ENCODE measurements at regions not wholly inside any gene's neighbourhood (a gene's known extent, or its start where the extent isn't known, plus 50 kb on each side); places are given as distances from the start of the nearest gene placed in this dataset.

DNA sequence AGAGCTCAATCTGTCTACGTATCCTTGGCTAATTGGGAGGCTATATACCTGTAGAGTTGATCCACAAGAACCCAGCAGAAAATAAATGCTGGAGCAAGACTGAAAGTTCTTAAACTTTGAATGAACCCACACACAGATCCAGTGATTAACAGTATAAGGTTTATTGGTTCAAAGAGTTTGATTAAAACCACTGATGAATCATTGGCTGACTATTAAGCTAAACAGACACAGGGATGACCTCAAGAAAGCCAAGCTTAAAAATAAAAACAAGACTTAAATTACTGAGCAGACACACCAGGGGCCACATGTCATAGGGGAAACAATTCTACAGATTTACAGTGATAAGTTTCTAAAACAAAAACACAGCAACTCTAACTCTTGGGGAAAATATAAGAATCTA, 163.6 kb downstream of the SPATA31D1 start:
- H3K27me3 ChIP-seq (ENCODE audit: insufficient read depth, insufficient read length): no peaks in the 10 kb centered on the region
- DNase-seq (ENCODE audit: low read depth, low spot score): no peak
- no peaks in the 10 kb centered on the region for H3K4me1 ChIP-seq (ENCODE audit: insufficient read depth, insufficient read length)
- H3K9ac ChIP-seq (ENCODE audit: insufficient read length, low read depth): no peak overlapping the region
- H3K9me3 ChIP-seq (ENCODE audit: insufficient read depth, low read length): no peaks in the 10 kb centered on the region
- H3K36me3 ChIP-seq (ENCODE audit: insufficient read depth, insufficient read length, low read length): no peaks in the 10 kb centered on the region
- TF ChIP-seq ZNF274 (IDR thresholded peaks at IDR 0.05; ENCODE audit: low read depth, low read length) (no peak), SUZ12 (IDR thresholded peaks at IDR 0.05; ENCODE audit: extremely low read depth, insufficient read depth, insufficient read length) (no peak), YY1 (IDR thresholded peaks at IDR 0.05; ENCODE audit: insufficient read depth, insufficient read length) (no peak)
- H3K4me3 ChIP-seq (ENCODE audit: insufficient read length, low read depth): no peak overlapping the region

DNA sequence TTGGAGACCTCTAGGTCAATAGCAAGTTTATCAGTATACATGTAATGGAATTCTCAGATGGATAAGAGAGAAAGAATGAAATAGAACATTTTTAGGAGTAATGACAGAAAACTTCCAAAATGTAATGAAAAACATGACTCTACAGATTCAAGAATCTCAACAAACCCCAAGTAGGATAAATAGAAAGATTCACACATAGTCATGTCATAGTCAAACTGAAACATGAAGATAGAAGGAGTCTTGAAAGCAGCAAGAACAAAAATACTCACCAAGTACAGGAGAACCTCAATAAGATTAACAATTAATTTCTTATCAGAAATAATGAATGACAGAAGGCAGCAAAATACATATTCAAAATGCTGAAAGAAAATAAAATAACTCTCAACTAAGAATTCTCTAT, 164.5 kb downstream of the SPATA31D1 start:
- H3K36me3 ChIP-seq (ENCODE audit: insufficient read depth, insufficient read length, low read length): no peaks in the 10 kb centered on the region
- H3K4me3 ChIP-seq (ENCODE audit: insufficient read length, low read depth): no peak overlapping the region
- no peak overlapping the region for H3K9ac ChIP-seq (ENCODE audit: insufficient read length, low read depth)
- TF ChIP-seq ZNF274 (IDR thresholded peaks at IDR 0.05; ENCODE audit: low read depth, low read length) (no peak), YY1 (IDR thresholded peaks at IDR 0.05; ENCODE audit: insufficient read depth, insufficient read length) (no peak), SUZ12 (IDR thresholded peaks at IDR 0.05; ENCODE audit: extremely low read depth, insufficient read depth, insufficient read length) (no peak)
- H3K9me3 ChIP-seq (ENCODE audit: insufficient read depth, low read length): no peaks in the 10 kb centered on the region
- no peaks in the 10 kb centered on the region for H3K4me1 ChIP-seq (ENCODE audit: insufficient read depth, insufficient read length)
- no peak for DNase-seq (ENCODE audit: low read depth, low spot score)
- no peaks in the 10 kb centered on the region for H3K27me3 ChIP-seq (ENCODE audit: insufficient read depth, insufficient read length)

DNA sequence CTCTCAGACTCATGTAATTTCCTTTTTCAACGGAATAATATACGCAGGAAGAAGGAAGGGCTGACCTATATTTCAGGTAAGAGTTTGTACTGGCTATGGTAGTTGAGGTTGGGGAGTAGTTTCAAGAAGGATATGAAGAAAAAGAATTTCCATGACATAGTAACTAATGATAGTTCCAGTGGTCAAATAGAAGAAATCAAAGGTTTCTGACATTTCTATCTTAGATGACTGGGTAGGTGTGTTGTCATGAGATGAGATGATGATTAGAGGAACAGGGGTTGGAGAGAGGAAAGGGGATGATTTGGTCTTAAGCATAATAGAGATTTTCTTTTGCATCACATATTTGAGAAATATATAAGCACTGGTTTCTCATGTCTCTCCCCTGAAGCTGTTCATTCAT, 166.0 kb downstream of the SPATA31D1 start:
- Histone ChIP-seq H3K9ac (ENCODE audit: insufficient read length, low read depth) (no peak overlapping the region), H3K4me3 (ENCODE audit: insufficient read length, low read depth) (no peak overlapping the region), H3K27me3 (ENCODE audit: insufficient read depth, insufficient read length) (no peaks in the 10 kb centered on the region), H3K9me3 (ENCODE audit: insufficient read depth, low read length) (no peaks in the 10 kb centered on the region), H3K4me1 (ENCODE audit: insufficient read depth, insufficient read length) (no peaks in the 10 kb centered on the region), H3K36me3 (ENCODE audit: insufficient read depth, insufficient read length, low read length) (no peaks in the 10 kb centered on the region)
- TF ChIP-seq YY1 (IDR thresholded peaks at IDR 0.05; ENCODE audit: insufficient read depth, insufficient read length): no peak
- TF ChIP-seq SUZ12 (IDR thresholded peaks at IDR 0.05; ENCODE audit: extremely low read depth, insufficient read depth, insufficient read length): no peak
- no peak for TF ChIP-seq ZNF274 (IDR thresholded peaks at IDR 0.05; ENCODE audit: low read depth, low read length)
- DNase-seq (ENCODE audit: low read depth, low spot score): no peak

- Histone ChIP-seq H3K9ac (ENCODE audit: insufficient read length, low read depth) (no peak overlapping the region), H3K27me3 (ENCODE audit: insufficient read depth, insufficient read length) (no peaks in the 10 kb centered on the region), H3K4me3 (ENCODE audit: insufficient read length, low read depth) (no peak overlapping the region), H3K4me1 (ENCODE audit: insufficient read depth, insufficient read length) (no peaks in the 10 kb centered on the region), H3K9me3 (ENCODE audit: insufficient read depth, low read length) (no peaks in the 10 kb centered on the region), H3K36me3 (ENCODE audit: insufficient read depth, insufficient read length, low read length) (no peaks in the 10 kb centered on the region)
- no peak for DNase-seq (ENCODE audit: low read depth, low spot score)
- TF ChIP-seq YY1 (IDR thresholded peaks at IDR 0.05; ENCODE audit: insufficient read depth, insufficient read length) (no peak), SUZ12 (IDR thresholded peaks at IDR 0.05; ENCODE audit: extremely low read depth, insufficient read depth, insufficient read length) (no peak), ZNF274 (IDR thresholded peaks at IDR 0.05; ENCODE audit: low read depth, low read length) (no peak)
Measured at GRCh38 chr9:82161876-82162275, 173.3 kb downstream of the SPATA31D1 start.

DNA sequence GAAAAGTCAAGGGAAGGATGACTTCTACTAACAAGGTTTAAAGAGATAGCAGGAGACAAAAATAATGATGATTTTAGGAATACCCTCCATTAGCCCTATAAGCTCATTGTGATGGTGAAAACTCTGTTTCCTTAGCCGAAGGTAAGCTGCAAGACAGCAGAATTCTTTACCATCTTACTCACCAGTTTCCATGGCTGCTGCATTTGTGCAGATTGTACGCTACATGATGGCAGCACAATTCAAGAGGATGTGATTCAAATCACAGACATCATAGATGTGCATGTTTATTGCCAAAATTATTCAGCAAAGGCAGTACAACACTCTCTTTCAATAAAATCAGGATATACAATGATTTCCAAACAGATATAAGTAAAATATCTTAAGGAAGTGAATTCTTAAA, 175.6 kb downstream of the SPATA31D1 start:
- H3K9ac ChIP-seq (ENCODE audit: insufficient read length, low read depth): no peak overlapping the region
- no peaks in the 10 kb centered on the region for H3K9me3 ChIP-seq (ENCODE audit: insufficient read depth, low read length)
- no peak overlapping the region for H3K4me3 ChIP-seq (ENCODE audit: insufficient read length, low read depth)
- TF ChIP-seq SUZ12 (IDR thresholded peaks at IDR 0.05; ENCODE audit: extremely low read depth, insufficient read depth, insufficient read length): no peak
- TF ChIP-seq YY1 (IDR thresholded peaks at IDR 0.05; ENCODE audit: insufficient read depth, insufficient read length): no peak
- TF ChIP-seq ZNF274 (IDR thresholded peaks at IDR 0.05; ENCODE audit: low read depth, low read length): no peak
- DNase-seq (ENCODE audit: low read depth, low spot score): no peak
- H3K27me3 ChIP-seq (ENCODE audit: insufficient read depth, insufficient read length): no peaks in the 10 kb centered on the region
- no peaks in the 10 kb centered on the region for H3K36me3 ChIP-seq (ENCODE audit: insufficient read depth, insufficient read length, low read length)
- H3K4me1 ChIP-seq (ENCODE audit: insufficient read depth, insufficient read length): no peaks in the 10 kb centered on the region

DNA sequence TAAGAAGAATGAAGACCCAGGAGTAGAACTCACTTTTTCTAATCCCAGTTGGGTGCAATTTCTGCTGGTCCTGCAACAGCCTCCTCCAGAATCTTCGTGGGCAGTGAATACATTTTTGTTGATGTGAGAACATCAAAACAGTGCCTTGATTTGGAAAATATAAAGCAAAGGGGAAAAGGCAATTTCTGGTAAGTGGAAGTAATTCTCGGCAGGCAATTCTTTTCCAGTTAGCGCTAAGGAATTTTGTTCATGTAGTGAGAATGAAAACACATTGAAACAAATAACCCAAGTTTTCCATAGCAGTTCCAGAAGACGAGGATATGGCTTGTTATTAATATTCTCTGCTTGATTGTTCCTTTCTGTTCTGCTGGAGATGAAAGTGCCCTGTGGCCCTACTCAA, 178.7 kb downstream of the SPATA31D1 start:
- Histone ChIP-seq H3K4me3 (ENCODE audit: insufficient read length, low read depth) (no peak overlapping the region), H3K9ac (ENCODE audit: insufficient read length, low read depth) (no peak overlapping the region), H3K4me1 (ENCODE audit: insufficient read depth, insufficient read length) (no peaks in the 10 kb centered on the region), H3K27me3 (ENCODE audit: insufficient read depth, insufficient read length) (no peaks in the 10 kb centered on the region), H3K36me3 (ENCODE audit: insufficient read depth, insufficient read length, low read length) (no peaks in the 10 kb centered on the region), H3K9me3 (ENCODE audit: insufficient read depth, low read length) (no peaks in the 10 kb centered on the region)
- DNase-seq (ENCODE audit: low read depth, low spot score): no peak
- TF ChIP-seq YY1 (IDR thresholded peaks at IDR 0.05; ENCODE audit: insufficient read depth, insufficient read length) (no peak), ZNF274 (IDR thresholded peaks at IDR 0.05; ENCODE audit: low read depth, low read length) (no peak), SUZ12 (IDR thresholded peaks at IDR 0.05; ENCODE audit: extremely low read depth, insufficient read depth, insufficient read length) (no peak)

- TF ChIP-seq ZNF274 (IDR thresholded peaks at IDR 0.05; ENCODE audit: low read depth, low read length) (no peak), YY1 (IDR thresholded peaks at IDR 0.05; ENCODE audit: insufficient read depth, insufficient read length) (no peak), SUZ12 (IDR thresholded peaks at IDR 0.05; ENCODE audit: extremely low read depth, insufficient read depth, insufficient read length) (no peak)
- no peaks in the 10 kb centered on the region for H3K9me3 ChIP-seq (ENCODE audit: insufficient read depth, low read length)
- no peak for DNase-seq (ENCODE audit: low read depth, low spot score)
Measured at GRCh38 chr9:82168585-82168984, 180.0 kb downstream of the SPATA31D1 start.

GRCh38 chr9:82170866-82171265, 182.3 kb downstream of the SPATA31D1 start:
- no peak for DNase-seq (ENCODE audit: low read depth, low spot score)
- Histone ChIP-seq H3K4me1 (ENCODE audit: insufficient read depth, insufficient read length) (no peaks in the 10 kb centered on the region), H3K9ac (ENCODE audit: insufficient read length, low read depth) (no peak overlapping the region), H3K4me3 (ENCODE audit: insufficient read length, low read depth) (no peak overlapping the region), H3K9me3 (ENCODE audit: insufficient read depth, low read length) (no peaks in the 10 kb centered on the region), H3K36me3 (ENCODE audit: insufficient read depth, insufficient read length, low read length) (no peaks in the 10 kb centered on the region), H3K27me3 (ENCODE audit: insufficient read depth, insufficient read length) (no peaks in the 10 kb centered on the region)
- TF ChIP-seq YY1 (IDR thresholded peaks at IDR 0.05; ENCODE audit: insufficient read depth, insufficient read length) (no peak), ZNF274 (IDR thresholded peaks at IDR 0.05; ENCODE audit: low read depth, low read length) (no peak), SUZ12 (IDR thresholded peaks at IDR 0.05; ENCODE audit: extremely low read depth, insufficient read depth, insufficient read length) (no peak)

More at GRCh38 chr9:82168585-82168984, 180.0 kb downstream of the SPATA31D1 start:
- Histone ChIP-seq H3K9ac (ENCODE audit: insufficient read length, low read depth) (no peak overlapping the region), H3K4me3 (ENCODE audit: insufficient read length, low read depth) (no peak overlapping the region), H3K4me1 (ENCODE audit: insufficient read depth, insufficient read length) (no peaks in the 10 kb centered on the region), H3K27me3 (ENCODE audit: insufficient read depth, insufficient read length) (no peaks in the 10 kb centered on the region), H3K36me3 (ENCODE audit: insufficient read depth, insufficient read length, low read length) (no peaks in the 10 kb centered on the region)
